WTC11 (cell line): ENCODE measurements at regions not wholly inside any gene's neighbourhood (a gene's known extent, or its start where the extent isn't known, plus 50 kb on each side); places are given as distances from the start of the nearest gene placed in this dataset.

Experiments
- CTCF ChIP-seq: fragments of 200-600 bp; IDR thresholded peaks from 2 replicates; pipeline ENCODE4 v1.8.0; 2022; ENCODE audit warnings: antibody characterized with exemption
- E2F1 ChIP-seq: sonication (generic); formaldehyde crosslinking; IDR thresholded peaks from 2 replicates; pipeline ENCODE4 v1.8.0; 2022; ENCODE audit warnings: mild to moderate bottlenecking, missing genetic modification reagents
- KAT7 ChIP-seq: sonication (generic); formaldehyde crosslinking; IDR thresholded peaks from 2 replicates; pipeline ENCODE4 v1.8.1; 2023; ENCODE audit warnings: missing genetic modification reagents, mild to moderate bottlenecking, borderline replicate concordance
- TEAD4 ChIP-seq: sonication (generic); formaldehyde crosslinking; IDR thresholded peaks from 2 replicates; pipeline ENCODE4 v1.8.0; 2022; ENCODE audit warnings: mild to moderate bottlenecking, missing genetic modification reagents
- ZNF317 ChIP-seq: sonication (generic); formaldehyde crosslinking; IDR thresholded peaks from 2 replicates; pipeline ENCODE4 v1.8.1; 2023; ENCODE audit warnings: low read depth, mild to moderate bottlenecking, moderate library complexity, missing genetic modification reagents, borderline replicate concordance
- ZNF416 ChIP-seq: fragments of 250-450 bp; sonication (Bioruptor Pico); IDR thresholded peaks from 2 replicates; pipeline ENCODE4 v1.9.0; 2021; ENCODE audit warnings: mild to moderate bottlenecking, inconsistent platforms

- TF ChIP-seq TEAD4 (CRISPR knock-in tag) (no peak), CTCF (no peak), ZNF317 (CRISPR knock-in tag) (no peak), ZNF416 (CRISPR knock-in tag) (no peak), E2F1 (CRISPR knock-in tag) (no peak), KAT7 (CRISPR knock-in tag) (no peak)
Measured at GRCh38 chr18:25433590-25433989, 81.6 kb upstream of the ZNF521 start.
